NB4 (cell line): ENCODE measurements at regions not wholly inside any gene's neighbourhood (a gene's known extent, or its start where the extent isn't known, plus 50 kb on each side); places are given as distances from the start of the nearest gene placed in this dataset.
"Not testable (repeated sequence)": the region's sequence is repeated elsewhere in the genome, so short reads cannot be mapped to it uniquely, and the experiment has no call there.

Experiments
- POLR2A ChIP-seq: IDR thresholded peaks from 2 replicates; pipeline ENCODE4 v1.6.1; 2011; ENCODE audit warnings: mild to moderate bottlenecking; ENCODE audit not compliant: insufficient read length; ENCODE audit errors: extremely low read depth
- TF ChIP-seq, protein P1 (sequence below): IDR thresholded peaks from one replicate; pipeline ENCODE4 v1.5.1; 2012; ENCODE audit warnings: low read depth, low read length
- TF ChIP-seq, protein P2 (sequence below): IDR thresholded peaks from 2 replicates; pipeline ENCODE4 v1.6.1; 2011; ENCODE audit warnings: low read depth, low read length

DNA sequence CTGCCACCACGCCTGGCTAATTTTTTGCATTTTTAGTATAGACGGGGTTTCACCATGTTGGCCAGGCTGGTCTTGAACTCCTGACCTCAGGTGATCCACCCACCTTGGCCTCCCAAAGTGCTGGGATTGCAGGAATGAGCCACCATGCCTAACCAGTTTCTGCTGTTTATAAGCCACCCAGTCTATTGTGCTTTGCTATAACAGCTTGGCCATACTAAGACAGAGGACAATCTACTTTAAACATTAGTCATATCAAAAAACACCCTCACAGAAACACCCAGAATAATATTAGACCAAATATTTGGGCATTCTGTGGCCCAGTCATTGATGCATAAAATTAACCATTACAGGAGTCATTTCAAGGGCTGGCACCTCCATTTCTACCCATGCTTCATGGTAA lies 193.2 kb downstream of the NUFIP1 start:
- not testable (repeated sequence) for TF ChIP-seq POLR2A
- TF ChIP-seq, protein P1, sequence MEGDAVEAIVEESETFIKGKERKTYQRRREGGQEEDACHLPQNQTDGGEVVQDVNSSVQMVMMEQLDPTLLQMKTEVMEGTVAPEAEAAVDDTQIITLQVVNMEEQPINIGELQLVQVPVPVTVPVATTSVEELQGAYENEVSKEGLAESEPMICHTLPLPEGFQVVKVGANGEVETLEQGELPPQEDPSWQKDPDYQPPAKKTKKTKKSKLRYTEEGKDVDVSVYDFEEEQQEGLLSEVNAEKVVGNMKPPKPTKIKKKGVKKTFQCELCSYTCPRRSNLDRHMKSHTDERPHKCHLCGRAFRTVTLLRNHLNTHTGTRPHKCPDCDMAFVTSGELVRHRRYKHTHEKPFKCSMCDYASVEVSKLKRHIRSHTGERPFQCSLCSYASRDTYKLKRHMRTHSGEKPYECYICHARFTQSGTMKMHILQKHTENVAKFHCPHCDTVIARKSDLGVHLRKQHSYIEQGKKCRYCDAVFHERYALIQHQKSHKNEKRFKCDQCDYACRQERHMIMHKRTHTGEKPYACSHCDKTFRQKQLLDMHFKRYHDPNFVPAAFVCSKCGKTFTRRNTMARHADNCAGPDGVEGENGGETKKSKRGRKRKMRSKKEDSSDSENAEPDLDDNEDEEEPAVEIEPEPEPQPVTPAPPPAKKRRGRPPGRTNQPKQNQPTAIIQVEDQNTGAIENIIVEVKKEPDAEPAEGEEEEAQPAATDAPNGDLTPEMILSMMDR, result not testable (repeated sequence)
- TF ChIP-seq, protein P2, sequence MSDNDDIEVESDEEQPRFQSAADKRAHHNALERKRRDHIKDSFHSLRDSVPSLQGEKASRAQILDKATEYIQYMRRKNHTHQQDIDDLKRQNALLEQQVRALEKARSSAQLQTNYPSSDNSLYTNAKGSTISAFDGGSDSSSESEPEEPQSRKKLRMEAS, result not testable (repeated sequence)
